KMS-11 (cell line): ENCODE measurements at regions not wholly inside any gene's neighbourhood (a gene's known extent, or its start where the extent isn't known, plus 50 kb on each side); places are given as distances from the start of the nearest gene placed in this dataset.

Experiments used
- H2AFZ ChIP-seq: fragments of 200-600 bp; sonication (generic); 2 replicates; pipeline ENCODE4 v1.6.1; 2016; ENCODE audit warnings: antibody characterized with exemption, mixed run types, low read depth
- H3K27ac ChIP-seq: fragments of 200-600 bp; sonication (generic); 2 replicates; pipeline ENCODE4 v1.6.1; 2016; ENCODE audit warnings: mild to moderate bottlenecking, mixed run types
- H3K27me3 ChIP-seq: fragments of 200-600 bp; sonication (generic); 2 replicates; pipeline ENCODE4 v1.6.1; 2017; ENCODE audit warnings: mild to moderate bottlenecking, low read depth, mixed run types, moderate library complexity; ENCODE audit not compliant: insufficient read depth
- H3K36me3 ChIP-seq: fragments of 200-600 bp; sonication (generic); 2 replicates; pipeline ENCODE4 v1.6.1; 2017; ENCODE audit warnings: mild to moderate bottlenecking, mixed run types; ENCODE audit not compliant: insufficient read depth
- H3K4me1 ChIP-seq: fragments of 200-600 bp; sonication (generic); 2 replicates; pipeline ENCODE4 v1.6.1; 2016; ENCODE audit warnings: mild to moderate bottlenecking, low read depth, mixed run types; ENCODE audit not compliant: poor library complexity, severe bottlenecking
- H3K4me2 ChIP-seq: fragments of 200-600 bp; sonication (generic); 2 replicates; pipeline ENCODE4 v1.7.0; 2016; ENCODE audit warnings: mild to moderate bottlenecking, mixed run types
- H3K4me3 ChIP-seq: fragments of 200-600 bp; sonication (generic); IDR thresholded peaks from 2 replicates; pipeline ENCODE4 v1.6.1; 2017; ENCODE audit warnings: low read depth, low read length, mixed read lengths; ENCODE audit not compliant: insufficient read depth
- H3K79me2 ChIP-seq: fragments of 200-600 bp; sonication (generic); 2 replicates; pipeline ENCODE4 v1.6.1; 2016; ENCODE audit warnings: low read depth, mixed run types; ENCODE audit not compliant: insufficient read depth
- H3K9ac ChIP-seq: fragments of 200-600 bp; sonication (generic); 2 replicates; pipeline ENCODE4 v1.6.1; 2016; ENCODE audit warnings: mild to moderate bottlenecking, mixed run types
- H4K20me1 ChIP-seq: fragments of 200-600 bp; sonication (generic); 2 replicates; pipeline ENCODE4 v1.6.1; 2016; ENCODE audit warnings: mild to moderate bottlenecking, mixed run types; ENCODE audit not compliant: insufficient read depth
- CTCF ChIP-seq: fragments of 200-600 bp; sonication (generic); conservative IDR thresholded peaks from 2 replicates; pipeline ENCODE4 v1.6.1; 2017; ENCODE audit warnings: low read depth, mild to moderate bottlenecking, antibody characterized with exemption, low read length, moderate library complexity, mixed read lengths

- H3K79me2 ChIP-seq = no peaks in the 10 kb centered on the region
Measured at GRCh38 chr18:42363446-42364441, 408.7 kb downstream of the PIK3C3 start.

GRCh38 chr18:42364766-42365165 lies 409.7 kb downstream of the PIK3C3 start:
- Histone ChIP-seq H3K4me1 (no peaks in the 10 kb centered on the region), H3K79me2 (no peaks in the 10 kb centered on the region), H3K27me3 (no peaks in the 10 kb centered on the region), H3K4me3 (no peak overlapping the region), H3K9ac (no peak overlapping the region), H4K20me1 (no peaks in the 10 kb centered on the region), H3K36me3 (no peaks in the 10 kb centered on the region), H2AFZ (no peak overlapping the region), H3K4me2 (no peak overlapping the region), H3K27ac (no peak overlapping the region)
- TF ChIP-seq CTCF = no peak

More at GRCh38 chr18:42363446-42364441, 408.7 kb downstream of the PIK3C3 start:
- no peak overlapping the region for H3K9ac ChIP-seq
- no peak overlapping the region for H3K4me2 ChIP-seq
- no peaks in the 10 kb centered on the region for H3K4me1 ChIP-seq
- H3K4me3 ChIP-seq = no peak overlapping the region
- no peak overlapping the region for H3K27ac ChIP-seq
- H2AFZ ChIP-seq = no peak overlapping the region
- no peaks in the 10 kb centered on the region for H3K36me3 ChIP-seq
- TF ChIP-seq CTCF = no peak
- H4K20me1 ChIP-seq = no peaks in the 10 kb centered on the region
- H3K27me3 ChIP-seq = no peaks in the 10 kb centered on the region

- H2AFZ ChIP-seq = no peak overlapping the region
- no peaks in the 10 kb centered on the region for H3K27me3 ChIP-seq
- H3K4me3 ChIP-seq = no peak overlapping the region
- no peak overlapping the region for H3K4me2 ChIP-seq
- no peak overlapping the region for H3K27ac ChIP-seq
- no peak overlapping the region for H3K9ac ChIP-seq
- no peaks in the 10 kb centered on the region for H3K36me3 ChIP-seq
- no peaks in the 10 kb centered on the region for H4K20me1 ChIP-seq
- TF ChIP-seq CTCF = no peak
- H3K4me1 ChIP-seq = no peaks in the 10 kb centered on the region
- H3K79me2 ChIP-seq = no peaks in the 10 kb centered on the region
Measured at GRCh38 chr18:42365591-42365990, 410.6 kb downstream of the PIK3C3 start.

GRCh38 chr18:42373584-42373983 lies 418.6 kb downstream of the PIK3C3 start:
- H3K27ac ChIP-seq = no peak overlapping the region
- no peak overlapping the region for H3K9ac ChIP-seq
- H3K36me3 ChIP-seq = no peaks in the 10 kb centered on the region
- no peaks in the 10 kb centered on the region for H3K27me3 ChIP-seq
- no peak overlapping the region for H3K4me2 ChIP-seq
- H3K4me3 ChIP-seq = no peak overlapping the region
- no peaks in the 10 kb centered on the region for H3K4me1 ChIP-seq
- no peaks in the 10 kb centered on the region for H3K79me2 ChIP-seq
- H4K20me1 ChIP-seq = no peaks in the 10 kb centered on the region
- TF ChIP-seq CTCF = no peak
- no peak overlapping the region for H2AFZ ChIP-seq
